ENCODE measurements at regions not wholly inside any gene's neighbourhood (a gene's known extent, or its start where the extent isn't known, plus 50 kb on each side); places are given as distances from the start of the nearest gene placed in this dataset.

DNA sequence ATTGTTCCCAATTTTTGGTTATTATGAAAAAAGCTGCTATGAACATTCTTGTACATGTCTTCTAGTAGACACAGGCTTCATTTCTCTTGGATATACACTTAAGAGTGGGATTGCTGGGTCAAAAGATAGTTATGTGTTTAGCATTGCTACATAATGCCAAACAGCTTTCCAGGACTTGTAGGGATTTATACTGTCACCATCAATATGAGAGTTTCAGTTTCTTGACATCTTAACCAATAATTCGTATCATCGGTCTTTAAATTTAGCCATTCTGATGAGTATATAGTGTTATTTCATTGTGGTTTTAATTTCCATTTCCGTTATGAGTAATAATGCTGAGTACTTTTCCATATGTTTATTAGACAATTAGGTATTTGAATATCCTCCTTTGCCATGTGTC, 190.3 kb upstream of the PFN2 start:
- TF ChIP-seq, protein P1, sequence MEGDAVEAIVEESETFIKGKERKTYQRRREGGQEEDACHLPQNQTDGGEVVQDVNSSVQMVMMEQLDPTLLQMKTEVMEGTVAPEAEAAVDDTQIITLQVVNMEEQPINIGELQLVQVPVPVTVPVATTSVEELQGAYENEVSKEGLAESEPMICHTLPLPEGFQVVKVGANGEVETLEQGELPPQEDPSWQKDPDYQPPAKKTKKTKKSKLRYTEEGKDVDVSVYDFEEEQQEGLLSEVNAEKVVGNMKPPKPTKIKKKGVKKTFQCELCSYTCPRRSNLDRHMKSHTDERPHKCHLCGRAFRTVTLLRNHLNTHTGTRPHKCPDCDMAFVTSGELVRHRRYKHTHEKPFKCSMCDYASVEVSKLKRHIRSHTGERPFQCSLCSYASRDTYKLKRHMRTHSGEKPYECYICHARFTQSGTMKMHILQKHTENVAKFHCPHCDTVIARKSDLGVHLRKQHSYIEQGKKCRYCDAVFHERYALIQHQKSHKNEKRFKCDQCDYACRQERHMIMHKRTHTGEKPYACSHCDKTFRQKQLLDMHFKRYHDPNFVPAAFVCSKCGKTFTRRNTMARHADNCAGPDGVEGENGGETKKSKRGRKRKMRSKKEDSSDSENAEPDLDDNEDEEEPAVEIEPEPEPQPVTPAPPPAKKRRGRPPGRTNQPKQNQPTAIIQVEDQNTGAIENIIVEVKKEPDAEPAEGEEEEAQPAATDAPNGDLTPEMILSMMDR (conservative IDR thresholded peaks at IDR 0.05 in 1 of 2, IDR thresholded peaks at IDR 0.05 in 1 of 2; ENCODE audit: low read depth in 1 of 2, low read length in 2 of 2) = no peak
- no peak for TF ChIP-seq EZH2 (IDR thresholded peaks at IDR 0.05; ENCODE audit: low read length, missing control alignments)

Measured in fibroblast of lung (primary cell).